Non-pigmented ciliary epithelial cell (primary cell): ENCODE measurements at regions not wholly inside any gene's neighbourhood (a gene's known extent, or its start where the extent isn't known, plus 50 kb on each side); places are given as distances from the start of the nearest gene placed in this dataset.
"Not testable (repeated sequence)": the region's sequence is repeated elsewhere in the genome, so short reads cannot be mapped to it uniquely, and the experiment has no call there.

Experiments used
- DNase-seq: peaks from one replicate; pipeline ENCODE4 v3.0.0-alpha.2; 2010; ENCODE audit warnings: low read depth

DNA sequence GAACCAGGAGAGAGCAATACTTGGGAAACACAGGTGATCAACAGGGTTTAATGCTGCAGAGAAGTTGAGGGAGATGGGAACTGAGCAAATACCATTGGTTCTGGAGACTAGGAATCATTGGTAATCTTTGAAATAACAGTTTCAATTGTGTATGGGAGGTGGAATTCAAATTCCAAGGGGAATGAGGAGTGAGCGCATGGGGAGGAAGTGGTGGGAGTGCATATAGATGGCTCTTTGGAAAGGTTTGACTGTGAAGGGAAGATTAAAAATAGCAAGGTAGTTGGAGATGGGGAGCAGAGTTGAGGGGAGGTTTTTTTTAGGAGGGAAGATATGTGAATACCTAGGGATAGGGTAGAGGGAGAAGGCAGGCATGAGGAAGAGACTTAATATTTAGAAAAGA is 51.1 kb upstream of the ROPN1 start:
- no peak for DNase-seq

DNA sequence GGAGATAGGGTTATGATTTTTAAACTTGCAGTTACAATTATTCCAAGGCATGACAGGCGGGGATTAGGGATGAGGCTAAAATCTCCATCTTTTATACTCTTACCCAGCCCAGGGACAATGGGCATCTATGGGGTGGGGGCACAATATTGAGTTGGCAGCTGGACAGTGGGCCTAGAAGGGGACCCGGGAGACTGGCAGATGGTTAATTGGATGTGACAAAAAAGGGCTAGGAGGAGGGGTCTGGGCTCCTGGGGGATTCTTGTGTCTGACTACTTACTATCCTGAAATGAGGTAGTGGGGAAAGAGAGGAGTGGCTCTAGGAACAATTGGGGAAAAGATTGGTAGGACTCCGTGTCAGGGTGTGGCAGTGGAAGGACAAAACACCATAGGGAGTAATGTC is 53.0 kb upstream of the ROPN1 start:
- DNase-seq: no peak

DNA sequence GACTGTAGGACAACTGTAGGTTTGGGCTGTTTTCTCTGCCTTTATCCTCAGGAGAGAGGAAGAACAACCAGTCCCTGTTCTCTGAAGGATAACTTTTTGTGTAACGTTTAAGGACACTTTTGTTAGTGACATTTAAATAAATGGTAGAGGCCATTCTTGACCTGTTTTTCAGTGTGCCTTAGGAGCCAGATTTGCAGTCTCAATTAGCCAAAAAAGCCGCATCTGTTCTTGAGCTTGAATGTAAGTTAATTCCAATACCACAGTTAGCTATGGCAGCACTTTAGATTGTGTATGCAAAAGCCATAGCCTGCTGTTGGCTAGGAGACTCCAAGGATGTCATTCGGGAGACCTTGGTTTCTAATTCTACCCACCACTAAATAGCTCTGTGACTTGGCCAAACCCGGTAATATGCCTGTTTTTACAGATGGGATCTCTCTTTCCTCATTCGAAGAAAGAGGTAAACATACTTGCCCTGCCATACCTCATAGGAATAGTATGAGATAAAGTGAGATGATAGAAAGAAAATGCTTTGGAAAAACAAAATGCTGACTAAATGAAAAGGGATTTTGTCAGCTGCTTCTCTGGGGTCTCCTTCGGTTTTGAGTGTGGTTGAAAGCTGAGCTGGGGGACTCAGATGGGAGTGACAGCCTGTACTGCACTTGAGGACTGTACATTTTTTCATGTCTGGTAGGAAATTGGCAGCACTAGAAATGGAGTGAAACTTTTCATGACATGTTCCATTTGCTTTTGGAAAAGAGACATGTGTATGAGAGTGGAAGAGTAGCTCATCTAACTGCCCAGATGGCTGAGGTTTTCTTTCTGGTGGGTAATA is 57.3 kb upstream of the ROPN1 start:
- no peak for DNase-seq

DNA sequence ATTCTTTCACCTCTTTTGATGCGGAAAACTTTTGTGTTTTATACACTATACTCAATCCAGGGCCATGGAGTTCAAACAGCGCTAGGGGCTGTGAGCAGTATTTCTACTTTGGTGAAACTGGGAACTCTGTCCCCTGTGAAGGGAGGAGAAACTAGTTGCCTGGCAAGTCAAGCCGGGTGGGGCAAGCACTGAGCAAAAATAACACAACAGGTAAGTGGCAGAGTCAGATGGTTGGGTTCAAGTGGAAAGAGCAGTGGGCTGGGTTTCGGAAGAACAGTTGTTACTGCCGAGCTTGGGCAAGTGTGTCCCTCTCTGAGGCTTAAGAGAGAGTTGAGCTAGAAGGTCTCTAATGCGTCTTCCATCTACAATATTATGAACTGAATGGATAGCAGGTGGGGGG is 59.7 kb upstream of the ROPN1 start:
- no peak for DNase-seq

DNA sequence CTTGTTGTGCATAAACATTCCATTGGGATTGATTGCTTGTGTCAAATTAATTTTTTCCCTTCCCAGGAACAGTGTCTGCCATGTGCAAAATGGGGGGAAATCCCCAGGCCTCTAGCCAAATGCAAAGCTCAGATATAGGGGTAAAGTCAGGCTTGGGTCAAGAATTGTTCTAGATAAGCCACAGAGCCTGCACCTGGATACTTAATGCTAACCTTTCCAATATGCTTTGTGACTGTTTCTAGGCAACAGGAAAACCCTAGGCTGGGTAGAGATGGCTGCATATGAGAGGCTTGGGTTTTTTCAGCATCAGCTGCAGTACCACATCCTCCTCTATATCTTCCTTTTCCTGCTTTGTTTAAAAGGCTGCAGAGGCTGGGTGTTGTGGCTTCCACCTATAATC is 61.9 kb upstream of the ROPN1 start:
- DNase-seq: no peak

DNA sequence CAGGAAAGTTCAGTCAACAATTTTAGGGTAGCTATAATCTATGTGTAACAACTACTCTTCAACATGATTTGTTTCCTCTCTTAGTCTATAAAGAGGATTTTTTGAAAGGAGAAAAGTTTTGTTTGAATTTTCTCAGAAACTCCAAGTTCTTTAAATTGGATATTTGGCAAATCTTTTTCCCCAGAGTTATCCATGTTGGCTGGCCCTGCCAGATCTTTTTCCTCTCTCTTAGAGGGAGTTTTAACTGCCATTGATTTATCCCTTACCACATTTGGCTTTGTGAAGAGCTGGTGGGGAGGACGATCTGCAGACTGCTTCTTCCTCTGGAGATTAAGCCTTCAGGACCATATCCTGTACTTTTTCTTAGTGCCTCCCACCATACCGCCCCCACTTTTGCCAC is 64.9 kb upstream of the ROPN1 start:
- DNase-seq: no peak

DNA sequence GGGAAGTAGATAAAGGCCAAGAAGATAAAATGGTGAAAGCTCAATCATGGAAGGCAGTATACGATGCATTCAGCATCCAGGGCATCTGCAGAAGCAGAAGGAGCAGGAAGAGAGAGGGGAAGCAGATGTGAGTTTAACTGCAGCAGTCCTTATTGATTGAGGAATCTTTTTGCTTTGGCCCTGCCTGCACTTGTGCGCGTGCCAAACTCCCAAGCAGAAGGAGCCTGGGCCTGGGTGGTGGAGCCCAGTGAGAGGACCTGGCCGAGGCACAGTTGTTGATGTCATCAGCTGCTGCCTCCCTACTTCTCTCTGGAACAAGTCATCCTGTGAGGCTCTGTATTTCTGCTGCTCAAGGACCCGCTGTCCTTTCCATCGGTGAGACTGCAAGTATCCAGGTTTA is 65.5 kb upstream of the ROPN1 start:
- no peak for DNase-seq

DNA sequence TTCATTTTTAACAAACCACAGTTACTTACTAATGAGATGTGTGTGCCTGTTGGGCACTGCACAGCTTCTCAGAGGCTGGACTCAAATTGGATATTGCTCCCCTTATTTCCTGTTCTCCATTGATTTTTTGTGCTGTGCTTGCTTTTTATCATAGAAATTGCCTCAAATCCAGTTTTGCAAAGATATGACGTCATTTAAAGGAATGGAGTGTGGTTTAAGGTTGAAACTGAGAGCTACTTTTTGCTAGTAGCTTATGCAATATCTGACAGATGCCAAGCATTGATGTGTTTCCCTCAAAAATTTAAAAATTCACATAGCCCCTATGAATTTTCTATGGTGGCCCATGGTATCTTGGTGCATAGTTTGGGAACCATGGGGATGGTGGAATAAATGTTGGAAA is 67.7 kb upstream of the ROPN1 start:
- no peak for DNase-seq

DNA sequence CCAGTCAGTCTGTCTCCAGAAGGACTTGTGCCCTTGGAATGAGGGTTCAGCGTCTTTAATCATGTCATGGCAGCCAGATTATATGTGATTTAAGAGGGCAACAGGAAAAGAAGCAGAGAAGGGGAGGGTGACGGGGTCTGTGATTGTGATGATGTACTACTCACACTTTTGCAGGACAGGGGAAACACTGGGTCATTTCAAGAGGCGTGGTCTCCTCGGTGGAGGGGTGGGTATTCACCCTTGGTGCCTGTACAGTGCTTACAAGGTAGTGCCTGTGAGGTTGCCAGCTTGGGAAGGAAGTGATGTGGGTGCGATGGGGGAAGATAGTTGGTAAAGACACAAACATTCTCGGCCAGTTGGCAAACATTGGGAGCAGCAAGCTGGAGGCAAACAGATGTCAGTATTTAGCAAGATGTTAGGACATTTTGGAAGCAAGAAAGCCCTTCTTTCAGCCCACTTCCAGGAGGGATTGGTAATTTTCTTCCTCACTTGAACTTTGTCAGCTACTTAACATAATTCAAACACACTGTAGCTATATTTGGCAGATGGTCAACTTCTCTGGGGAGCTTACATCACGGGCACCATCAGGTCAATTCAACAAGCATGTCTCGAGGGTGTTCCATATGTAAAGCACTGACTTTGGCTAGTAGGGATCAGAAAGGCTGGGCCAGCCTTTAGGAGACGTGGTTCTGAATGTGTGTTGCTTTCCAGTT is 71.4 kb upstream of the ROPN1 start:
- DNase-seq: no peak

DNA sequence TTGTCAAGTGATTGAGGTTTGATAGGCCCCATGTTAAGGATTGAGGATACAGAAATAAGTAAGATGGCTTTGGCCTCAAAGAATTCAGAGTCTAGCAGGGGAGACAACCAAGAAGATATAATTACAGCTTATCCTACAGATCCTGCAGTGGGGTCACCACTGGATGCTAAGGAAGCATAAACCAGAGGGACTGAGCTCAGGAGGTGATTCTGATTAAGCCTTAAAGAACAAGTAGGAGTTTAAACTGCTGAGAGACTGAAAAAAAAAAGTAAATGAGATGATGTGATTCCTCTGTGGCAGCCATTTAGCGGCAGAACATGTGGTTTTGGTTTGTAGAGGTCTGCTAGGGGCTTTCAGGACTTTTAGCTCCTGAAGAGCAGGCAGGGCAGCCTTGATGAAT is 72.1 kb upstream of the ROPN1 start:
- no peak for DNase-seq

DNA sequence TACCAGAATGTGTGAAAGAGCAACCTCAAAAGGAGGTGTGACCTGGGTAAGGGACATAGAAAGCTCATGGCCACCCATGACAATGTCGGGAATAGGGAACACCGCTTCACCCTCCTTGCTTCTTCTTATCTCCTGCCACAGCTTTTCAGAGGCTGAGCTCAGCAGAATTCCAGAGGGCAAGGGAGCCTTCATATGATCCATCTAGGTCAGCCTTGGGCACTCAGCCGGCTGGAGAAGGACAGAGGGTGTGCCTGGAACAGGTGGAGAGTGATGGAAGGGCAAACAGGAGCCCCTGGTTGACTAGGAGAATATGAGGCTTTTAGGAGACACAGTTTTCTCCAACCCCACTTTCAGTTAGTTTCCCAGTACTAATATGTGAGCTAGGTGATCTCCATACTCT is 74.6 kb upstream of the ROPN1 start:
- not testable (repeated sequence) for DNase-seq

DNA sequence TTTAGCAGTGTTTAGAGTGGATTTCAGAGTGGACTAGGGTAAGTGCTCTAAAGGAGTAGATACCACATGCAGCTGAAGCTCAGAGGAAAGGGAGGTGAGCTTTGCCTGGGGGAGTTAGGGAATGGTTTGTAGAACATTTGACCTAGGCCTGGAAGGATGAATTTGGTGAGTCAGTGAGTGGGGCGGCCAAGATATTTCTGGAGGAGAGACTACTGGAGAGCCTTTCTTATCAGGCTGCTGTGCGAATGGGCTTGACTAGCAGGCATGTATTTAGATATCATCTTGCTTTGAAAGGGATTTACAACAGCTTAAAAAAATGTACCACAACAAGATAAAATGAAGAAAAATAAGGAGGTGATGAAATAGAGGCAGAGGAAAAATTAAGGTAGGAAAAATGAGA is 77.8 kb upstream of the ROPN1 start:
- DNase-seq: not testable (repeated sequence)

DNA sequence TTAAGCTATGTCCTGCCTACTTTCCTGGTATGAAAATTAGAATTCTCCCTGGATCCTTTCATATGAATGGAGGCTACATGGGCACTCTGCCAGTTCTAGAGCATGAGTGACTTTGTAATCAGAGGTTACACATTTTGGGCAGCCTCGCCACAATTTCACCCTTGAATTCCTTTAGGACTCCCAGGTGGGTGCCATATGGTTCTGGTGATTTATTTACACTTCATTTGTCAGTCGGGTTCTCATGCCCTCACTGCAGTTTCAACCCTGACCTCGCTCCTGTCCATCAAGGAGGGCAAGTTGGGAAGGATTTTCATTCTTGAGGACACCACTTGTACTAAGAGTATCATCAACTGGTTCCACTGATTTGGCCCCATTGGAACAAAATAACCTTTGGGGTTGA is 83.2 kb upstream of the ROPN1 start:
- not testable (repeated sequence) for DNase-seq

DNA sequence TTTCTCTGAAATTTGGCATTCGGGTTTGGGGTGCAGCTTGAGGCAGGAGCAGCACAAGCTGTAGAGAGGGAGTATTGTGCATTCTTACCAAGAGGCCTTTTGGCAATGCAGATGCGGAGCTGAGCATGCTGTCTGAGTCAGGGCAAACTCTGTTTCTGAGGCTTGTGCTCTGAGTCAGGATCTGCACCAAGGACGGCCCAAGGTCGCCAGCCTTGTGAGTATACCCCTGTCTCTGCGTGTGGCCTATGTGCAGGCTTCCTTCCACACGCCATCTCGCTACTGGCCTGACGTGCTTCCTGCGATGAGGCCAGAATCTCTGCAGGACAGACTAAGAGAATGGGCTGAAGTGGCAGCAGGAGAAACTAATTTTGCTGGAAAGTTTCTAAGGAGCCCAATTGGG is 83.8 kb upstream of the ROPN1 start:
- DNase-seq: no peak

DNA sequence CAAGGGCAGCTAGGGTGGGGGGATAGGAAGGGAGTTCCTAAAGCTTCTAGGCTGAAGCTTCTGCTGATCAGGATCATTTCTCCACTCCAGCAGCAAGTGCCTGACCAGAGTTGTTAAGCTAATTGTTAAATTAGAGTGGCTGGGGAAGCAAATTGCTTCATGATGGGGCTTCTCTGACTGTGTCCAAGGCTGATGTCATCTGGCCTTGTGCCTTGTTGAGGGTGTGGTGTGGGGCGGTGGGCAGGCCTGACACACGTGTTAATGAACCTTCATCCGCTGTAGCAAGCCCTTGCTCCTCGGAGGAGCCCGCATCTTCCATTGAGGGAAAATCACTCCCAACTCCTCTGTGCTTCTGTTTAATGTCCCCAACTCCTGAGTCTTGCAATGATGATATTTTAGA is 84.3 kb upstream of the ROPN1 start:
- DNase-seq: no peak

DNA sequence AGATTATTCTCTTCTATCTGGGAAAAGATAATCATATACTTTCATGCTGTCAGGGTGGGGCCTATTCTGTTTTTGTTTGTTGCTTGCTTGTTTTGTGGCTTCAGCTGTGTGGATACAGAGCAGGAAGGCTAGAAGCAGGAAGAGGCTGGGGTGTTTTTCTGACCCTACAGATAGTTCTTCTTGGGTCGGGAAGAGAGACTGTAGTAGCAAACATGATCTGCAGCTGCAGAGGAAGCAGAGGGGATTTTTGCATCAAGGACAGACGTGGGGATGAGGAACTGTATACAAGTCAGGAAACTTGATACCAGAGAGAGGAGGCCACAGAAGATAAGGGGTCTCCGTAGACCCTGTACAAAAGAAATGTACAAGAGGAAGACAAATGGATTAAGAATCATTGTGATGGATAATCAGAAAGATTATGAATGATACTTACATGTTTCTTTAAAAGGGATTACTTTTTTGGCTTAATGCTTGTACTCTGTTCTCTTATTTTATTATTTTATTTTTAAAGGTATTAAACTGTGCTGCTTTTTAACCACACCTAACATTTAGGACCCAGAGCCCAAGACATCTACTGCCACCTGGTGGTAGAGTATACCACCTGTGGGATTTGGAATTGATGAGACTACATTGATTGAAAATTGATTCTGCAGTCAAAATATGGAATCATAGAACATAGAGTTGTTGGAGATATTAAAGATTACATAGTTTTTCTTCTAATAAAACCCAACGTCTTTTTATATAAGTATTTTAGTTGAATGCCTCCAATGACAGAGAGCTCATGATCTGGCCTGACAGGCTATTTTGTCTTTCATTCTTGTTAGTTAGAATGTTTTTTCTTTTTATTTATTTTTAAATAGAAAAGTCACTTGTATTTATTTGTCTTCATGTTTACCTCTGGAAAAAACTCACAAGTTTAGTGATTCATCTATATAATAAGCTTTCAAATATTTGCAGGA is 87.3 kb upstream of the ROPN1 start:
- DNase-seq: no peak

DNA sequence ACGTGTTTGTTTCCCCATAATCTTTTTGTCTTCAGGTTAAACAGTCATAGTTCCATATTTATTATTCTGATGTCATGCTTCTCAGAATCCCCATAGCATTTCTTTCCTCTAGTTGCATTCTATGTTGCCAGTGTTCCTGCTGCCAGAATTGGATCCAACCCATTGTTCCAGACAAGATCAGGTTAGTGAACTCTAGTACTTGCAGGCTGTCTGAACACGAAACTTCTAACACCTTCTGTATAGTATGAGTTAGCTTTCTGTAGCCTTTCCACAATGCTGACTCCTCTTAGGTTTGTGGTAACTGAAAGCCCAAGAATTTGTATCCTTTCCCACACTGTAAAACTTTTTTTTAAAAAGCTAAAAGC is 88.0 kb upstream of the ROPN1 start:
- no peak for DNase-seq

DNA sequence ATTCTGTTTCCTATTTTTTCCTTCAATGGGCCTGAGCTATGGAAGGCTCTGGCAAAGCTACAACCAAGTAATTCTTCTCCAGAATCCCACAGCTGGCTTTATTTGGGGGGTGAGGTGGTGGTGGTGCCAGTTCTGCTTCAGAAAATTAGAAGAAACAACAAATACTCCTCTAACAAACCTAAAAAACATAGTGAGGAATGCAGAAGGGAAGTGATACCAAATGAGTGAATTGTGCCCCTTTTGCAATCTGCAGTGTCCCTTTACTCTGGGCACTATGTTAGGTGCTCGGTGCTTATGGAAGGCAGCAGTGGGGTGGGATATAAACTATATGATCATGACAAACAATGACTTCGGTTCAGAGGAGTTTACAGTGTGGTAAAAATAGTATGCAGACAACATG is 90.4 kb upstream of the ROPN1 start:
- no peak for DNase-seq

DNA sequence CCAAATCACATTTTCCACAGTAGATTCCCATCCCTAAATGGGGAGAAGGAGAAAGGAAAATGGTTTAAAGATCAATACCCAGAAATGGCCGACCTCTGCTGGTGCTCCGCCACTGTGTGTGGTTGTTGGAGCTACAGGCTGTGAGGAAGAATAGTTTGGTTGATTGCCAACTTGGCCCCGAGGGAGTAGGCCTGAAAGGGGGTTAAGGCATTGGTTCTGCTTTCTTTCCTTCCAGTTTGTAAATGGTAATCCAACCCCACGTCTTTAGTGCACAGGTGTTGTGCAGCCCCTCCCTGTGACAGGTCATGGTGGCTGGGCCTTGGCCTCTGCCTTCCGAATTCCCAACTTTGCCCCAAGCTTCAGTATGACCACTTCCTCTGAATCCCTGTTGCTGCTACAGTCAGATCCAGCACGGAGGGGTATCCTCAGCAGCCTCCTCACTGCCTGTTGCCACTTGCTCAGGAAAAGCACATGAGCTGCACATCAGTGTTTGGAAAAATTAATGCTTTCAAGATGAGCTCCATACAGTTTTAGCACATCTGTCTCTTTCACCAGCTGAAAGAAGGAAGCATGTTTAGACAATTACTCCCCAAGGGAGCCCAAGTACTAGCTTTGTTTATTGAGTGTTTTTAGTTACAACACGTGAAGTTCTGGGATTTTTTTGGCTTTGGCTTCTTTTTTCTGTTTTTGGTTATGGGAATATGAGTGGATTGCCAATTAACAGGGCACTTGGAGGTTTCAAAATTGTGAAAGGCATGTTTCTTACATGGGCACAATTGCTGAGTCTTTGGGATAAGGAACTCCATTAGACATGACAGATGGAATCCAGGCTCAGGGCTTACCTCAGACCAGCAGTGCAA is 92.3 kb upstream of the ROPN1 start:
- no peak for DNase-seq

DNA sequence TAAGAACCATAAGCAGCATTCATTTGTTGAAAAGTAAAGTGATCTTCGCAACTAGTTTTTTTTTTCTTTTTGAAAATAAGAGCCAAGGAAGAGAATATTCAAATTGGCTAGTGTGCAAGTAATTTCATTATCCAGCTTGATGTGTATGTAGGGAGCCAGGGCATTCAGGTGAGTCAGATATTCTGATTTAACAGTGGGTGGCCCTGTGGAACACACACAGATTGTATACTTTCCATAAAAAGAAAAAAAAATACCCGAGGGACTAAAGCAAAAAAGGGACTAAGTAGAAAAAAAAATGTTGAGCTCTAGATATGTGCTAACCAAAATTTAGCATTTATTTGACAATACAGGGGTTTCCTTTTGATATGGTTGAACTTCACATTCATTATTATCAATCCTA is 96.9 kb upstream of the ROPN1 start:
- DNase-seq: no peak

DNA sequence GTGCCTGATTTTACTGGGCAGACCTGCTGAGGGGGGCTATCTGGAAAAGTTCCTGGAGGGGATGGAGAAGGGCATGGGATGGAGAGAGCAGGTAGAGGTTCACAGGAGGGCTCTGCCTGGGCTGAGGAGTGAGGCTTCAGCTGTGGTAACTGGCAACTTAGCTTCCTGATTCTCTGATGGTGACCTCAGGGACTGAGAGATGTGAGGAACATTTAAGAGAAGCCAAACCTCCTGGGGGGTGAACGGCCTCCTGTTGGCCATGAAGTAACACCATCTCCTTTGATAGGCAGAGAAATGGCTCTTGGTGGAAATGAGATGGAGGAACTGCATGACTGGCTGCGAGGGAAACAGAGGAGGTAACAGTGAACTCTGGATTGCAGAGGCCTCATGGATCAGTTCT is 97.3 kb upstream of the ROPN1 start:
- no peak for DNase-seq

DNA sequence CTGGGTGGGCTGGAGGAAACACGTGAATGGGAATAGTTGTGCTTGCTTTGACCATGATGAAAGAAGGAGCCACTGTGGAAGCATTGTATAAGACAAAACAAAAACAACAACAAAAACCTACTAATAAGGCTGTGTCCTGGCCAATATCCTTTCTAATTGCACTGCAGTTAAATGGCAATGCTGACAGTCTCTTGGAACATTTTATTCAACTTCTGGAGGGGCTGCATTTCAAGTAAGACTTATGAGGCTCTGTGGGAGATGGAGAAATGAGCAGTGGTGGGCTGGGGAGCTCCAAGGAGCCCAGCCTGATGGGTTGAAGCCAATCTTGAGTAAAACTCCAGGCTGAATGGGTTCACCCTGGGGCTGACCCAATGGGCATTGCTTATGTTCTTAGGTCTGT is 99.8 kb upstream of the ROPN1 start:
- no peak for DNase-seq
